HG03135 (cell line): ENCODE measurements at regions not wholly inside any gene's neighbourhood (a gene's known extent, or its start where the extent isn't known, plus 50 kb on each side); places are given as distances from the start of the nearest gene placed in this dataset.
"Not testable (repeated sequence)": the region's sequence is repeated elsewhere in the genome, so short reads cannot be mapped to it uniquely, and the experiment has no call there.

ENCODE experiments used
- ATAC-seq: cut with Tn5 transposase; IDR thresholded peaks from one replicate; pipeline ENCODE4 v1.9.1; 2021; ENCODE audit warnings: mild to moderate bottlenecking, moderate library complexity; ENCODE audit not compliant: unreplicated experiment

DNA sequence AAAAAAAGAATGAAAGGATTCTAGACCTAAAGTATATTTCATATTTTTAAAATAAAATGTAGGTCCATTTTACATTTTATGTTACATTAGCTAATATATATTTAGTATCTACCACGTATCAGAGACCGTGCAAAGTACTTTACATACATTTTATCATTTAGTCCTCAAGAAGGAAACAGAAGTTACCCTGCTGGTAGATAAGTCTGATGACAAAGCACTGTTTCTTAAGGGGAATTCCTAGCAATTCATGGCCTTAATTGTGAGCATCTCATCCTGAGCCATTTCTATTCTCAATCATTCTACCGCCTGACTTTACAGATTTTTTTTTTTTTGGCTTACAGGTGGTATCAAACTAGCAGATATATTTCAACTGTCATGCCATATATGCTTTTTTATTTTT is 367.7 kb downstream of the PRELID2 start:
- no peak for ATAC-seq

GRCh38 chr5:145466533-145466932 is 368.6 kb downstream of the PRELID2 start:
- no peak for ATAC-seq

GRCh38 chr5:145465474-145466263 is 369.5 kb downstream of the PRELID2 start:
- no peak for ATAC-seq

DNA sequence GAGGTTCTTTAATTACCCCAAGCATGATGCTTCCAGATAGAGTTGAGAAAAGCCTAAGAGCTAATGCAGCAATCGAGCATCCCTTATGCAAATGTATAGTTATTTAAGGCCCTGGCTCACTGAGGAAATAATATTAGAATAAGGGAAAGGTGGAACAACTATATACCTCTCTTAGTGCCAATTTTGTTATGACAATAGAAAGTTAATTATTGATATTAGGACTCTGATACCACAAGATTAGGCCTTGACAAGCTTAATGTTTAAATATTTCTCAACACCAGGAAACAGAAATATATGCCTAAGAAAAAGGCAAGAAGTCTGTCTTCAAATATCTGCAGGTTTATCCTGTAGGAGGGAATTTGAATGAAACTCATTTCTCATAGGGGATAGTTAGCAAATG is 371.0 kb downstream of the PRELID2 start:
- no peak for ATAC-seq

- ATAC-seq = no peak
Observed at GRCh38 chr5:145463634-145464033, 371.5 kb downstream of the PRELID2 start.

- ATAC-seq = no peak
Observed at GRCh38 chr5:145462525-145462924, 372.6 kb downstream of the PRELID2 start.

DNA sequence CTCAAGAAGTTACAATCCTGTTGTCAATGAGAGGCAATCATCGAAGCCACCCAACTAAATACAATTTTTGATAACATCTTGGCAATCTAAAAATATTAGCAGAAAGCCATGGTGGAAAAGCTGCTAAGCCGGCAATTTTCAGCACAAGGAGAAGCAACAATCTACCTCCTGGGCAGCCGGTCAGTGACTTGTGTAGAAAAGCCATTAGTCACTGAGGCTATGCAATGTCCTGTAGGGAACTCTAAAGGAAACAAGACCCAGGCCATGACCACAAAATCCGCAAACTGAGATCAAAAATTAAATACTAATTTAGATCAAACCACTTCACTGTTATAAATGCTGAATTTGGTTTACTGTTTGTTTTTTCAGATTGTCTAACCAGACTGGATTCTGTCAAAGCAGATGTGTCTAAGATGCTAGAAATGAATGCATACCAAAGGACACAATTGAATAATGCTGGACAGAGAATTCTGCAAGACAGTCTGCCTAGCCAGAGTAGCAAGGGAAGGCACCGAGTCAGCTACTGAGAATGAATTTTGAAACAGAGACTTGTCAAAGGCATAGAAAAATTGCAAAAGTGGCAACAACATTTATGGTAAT is 384.8 kb downstream of the PRELID2 start:
- no peak for ATAC-seq

DNA sequence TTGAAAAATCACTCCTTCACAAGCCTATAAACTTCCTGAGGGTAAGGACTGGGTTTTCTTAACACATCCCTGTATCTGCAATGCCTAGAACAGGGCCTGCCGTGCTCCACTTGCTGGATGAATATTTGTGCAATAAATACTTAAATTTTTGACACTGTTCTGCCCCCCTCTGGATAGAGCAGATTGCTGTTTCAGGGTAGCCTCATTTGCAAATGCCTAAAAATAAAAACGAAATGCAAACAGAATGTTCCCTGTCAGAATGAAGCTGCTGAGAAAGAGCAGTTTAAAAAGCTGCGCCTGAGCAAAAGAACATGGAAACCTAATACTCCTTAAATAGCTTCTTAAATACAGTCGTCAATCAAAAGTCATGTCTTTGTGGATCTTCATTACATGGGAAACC is 385.3 kb downstream of the PRELID2 start:
- no peak for ATAC-seq

- not testable (repeated sequence) for ATAC-seq
Observed at GRCh38 chr5:145446875-145447274, 388.3 kb downstream of the PRELID2 start.

- no peak for ATAC-seq
Observed at GRCh38 chr5:145446412-145446811, 388.7 kb downstream of the PRELID2 start.

DNA sequence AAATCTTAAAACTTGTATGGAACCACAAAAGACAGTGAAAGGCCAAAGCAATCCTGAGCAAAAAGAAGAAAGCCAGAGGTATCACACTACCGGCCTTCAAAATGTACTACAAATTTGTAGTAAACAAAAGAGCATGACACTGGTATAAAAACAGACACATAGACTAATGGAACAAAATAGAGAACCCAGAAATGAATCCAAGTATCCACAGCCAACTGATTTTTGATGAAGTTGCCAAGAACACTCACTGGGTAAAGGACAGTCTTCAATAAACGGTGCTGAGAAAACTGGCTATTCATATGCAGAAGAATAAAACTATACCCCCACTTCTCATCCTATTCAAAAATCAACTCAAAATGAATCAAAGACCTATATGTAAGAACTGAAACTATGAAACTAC is 390.1 kb downstream of the PRELID2 start:
- ATAC-seq = no peak

GRCh38 chr5:145443964-145444363 is 391.2 kb downstream of the PRELID2 start:
- no peak for ATAC-seq

- ATAC-seq = no peak
Observed at GRCh38 chr5:145443366-145443765, 391.8 kb downstream of the PRELID2 start.

DNA sequence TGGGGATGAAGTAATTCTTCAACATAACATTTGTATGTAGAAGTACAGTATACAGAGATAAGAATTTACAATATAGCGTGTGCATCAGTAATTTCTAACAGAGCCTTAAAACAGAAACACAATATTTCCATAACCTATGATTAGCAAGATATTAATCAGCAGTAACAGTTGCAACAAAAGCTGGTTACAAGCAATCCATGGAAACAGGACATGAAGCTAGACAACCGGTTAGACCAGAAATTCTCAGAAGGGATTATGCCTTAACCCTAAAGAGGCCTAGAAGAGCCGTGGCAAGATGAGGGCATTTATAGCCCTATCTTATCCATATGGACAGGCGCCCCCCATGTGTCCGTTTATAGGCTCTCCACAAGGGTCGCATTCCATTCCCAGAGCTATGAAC is 392.5 kb downstream of the PRELID2 start:
- not testable (repeated sequence) for ATAC-seq

DNA sequence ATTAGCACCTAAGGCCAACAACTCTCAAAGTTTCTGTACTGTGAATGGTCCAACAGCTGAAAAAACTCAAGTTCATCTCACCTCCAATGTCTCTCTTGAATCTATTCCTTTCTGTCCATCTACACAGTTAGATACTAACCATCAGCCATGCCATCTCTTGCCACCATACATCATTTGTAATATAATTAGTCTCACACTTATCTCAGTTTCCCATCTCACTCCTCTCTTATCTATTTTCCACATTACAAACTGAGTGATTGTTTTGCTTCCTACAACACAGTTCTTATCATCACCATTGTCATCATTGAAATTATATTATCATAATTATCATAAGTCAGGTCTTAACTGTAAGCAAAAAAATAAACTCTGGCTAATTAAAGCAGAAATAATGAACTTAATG is 393.9 kb downstream of the PRELID2 start:
- ATAC-seq = no peak

DNA sequence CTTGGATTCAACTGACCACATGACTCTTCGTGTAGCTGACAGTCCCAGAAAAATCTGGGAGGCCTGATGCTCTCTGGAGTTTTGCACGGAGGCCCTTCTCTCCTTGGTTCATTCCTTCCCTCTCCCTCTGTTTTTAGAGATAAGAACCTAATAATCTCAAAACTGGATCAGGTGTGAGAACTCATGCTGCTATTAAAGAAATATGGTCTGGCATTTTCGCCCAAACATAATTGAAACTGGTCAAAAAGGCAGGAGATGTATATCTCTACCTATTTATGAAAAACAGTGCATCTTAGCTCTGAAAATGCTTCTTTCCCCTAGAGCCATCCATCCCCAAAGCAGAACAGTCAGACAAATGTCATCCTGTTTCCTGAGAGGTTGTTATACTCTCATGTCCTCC is 397.5 kb downstream of the PRELID2 start:
- ATAC-seq = no peak

DNA sequence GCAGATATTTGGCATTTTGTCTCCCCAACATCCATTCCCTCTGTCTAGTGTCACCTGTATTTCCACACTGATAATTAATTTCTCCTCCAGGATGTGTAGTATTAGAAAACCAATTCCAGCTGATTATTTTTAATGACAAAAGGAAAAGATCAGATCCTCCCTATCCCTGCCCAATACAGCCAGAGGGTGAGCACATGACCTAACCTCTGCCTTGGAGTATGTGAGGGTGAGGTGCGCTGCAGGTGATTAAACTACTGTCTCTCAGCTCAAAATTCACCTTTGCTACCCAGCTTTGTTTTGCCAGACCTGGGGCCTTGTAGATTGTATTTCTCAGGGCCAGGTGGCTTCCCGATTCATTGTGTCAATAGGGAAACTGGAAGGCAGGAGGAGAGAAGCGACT is 402.1 kb downstream of the PRELID2 start:
- no peak for ATAC-seq

DNA sequence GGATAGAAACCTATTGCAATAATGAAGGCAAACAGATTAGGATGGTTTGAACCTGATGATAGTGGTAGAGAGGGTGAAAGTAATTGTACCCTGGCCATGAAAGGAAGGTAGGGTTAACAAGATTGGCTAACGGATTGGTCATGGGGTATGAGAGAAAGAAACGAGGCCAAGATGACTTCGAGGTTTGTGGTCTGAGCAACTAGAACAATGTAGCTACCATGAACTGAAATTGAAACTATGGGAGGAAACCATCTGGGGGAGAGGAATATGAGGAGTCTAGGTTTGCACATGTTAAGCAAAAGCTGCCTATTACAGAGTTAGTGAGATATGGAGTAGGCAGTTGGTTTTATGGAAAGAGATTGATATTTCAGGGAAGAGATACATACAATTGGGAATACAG is 406.0 kb downstream of the PRELID2 start:
- ATAC-seq = no peak

DNA sequence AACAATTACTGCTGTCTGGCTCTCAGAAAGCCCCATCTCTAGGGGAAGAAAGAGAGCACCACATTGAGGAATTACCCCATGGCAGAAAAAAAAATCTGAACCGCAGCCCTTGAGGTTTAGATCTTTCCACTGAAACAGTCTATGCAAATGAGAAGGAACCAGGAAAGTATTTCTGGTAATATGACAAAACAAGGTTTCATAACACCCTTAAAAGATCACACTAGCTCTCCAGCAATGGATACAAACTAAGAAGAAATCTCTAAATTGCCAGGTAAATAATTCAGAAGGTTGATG is 427.1 kb downstream of the PRELID2 start:
- ATAC-seq = peak; percentile 66

- ATAC-seq = no peak
Observed at GRCh38 chr5:145407300-145408047, 427.7 kb downstream of the PRELID2 start.

DNA sequence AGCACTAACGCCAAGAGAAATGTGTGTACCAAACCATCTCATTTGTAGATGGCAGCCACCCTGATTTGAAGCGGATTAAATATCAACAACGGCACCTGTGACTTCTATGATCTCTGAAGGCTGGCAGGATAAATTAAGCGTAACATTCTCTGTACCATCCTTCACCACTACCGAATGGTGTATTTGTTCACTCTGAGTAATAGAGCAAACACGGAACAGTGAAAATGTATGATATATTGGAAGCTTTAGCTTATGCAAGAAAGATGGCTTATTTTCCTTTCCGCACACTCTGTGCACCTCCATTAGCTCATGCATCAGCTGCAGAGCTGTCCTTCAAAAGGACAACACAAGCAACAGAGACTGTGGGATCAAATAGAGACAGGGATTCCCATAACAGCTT is 431.1 kb downstream of the PRELID2 start:
- ATAC-seq = no peak

DNA sequence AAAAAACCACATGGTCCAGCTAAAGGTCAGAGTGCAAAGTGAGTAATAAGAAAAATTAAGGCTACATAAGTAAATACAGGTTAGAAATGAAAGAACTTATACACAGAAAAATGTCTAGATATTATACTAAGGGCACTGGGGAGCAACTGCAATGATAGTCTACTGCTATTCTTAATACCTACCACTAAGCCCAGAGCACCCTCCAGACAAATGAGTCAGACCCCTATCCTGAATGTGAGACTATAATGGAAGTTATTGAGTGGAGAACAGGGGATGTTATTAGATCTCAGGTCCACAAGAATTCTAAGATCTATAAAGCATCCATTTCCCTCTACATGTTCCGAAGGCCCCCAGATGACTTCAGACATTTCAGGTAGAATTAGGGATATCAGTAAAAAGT is 438.3 kb downstream of the PRELID2 start:
- no peak for ATAC-seq
